CD1c-positive myeloid dendritic cell (primary cell): ENCODE measurements at regions not wholly inside any gene's neighbourhood (a gene's known extent, or its start where the extent isn't known, plus 50 kb on each side); places are given as distances from the start of the nearest gene placed in this dataset.

Experiments used
- DNase-seq: peaks from one replicate; pipeline ENCODE4 v3.0.0-alpha.2; 2016; ENCODE audit errors: extremely low spot score

DNA sequence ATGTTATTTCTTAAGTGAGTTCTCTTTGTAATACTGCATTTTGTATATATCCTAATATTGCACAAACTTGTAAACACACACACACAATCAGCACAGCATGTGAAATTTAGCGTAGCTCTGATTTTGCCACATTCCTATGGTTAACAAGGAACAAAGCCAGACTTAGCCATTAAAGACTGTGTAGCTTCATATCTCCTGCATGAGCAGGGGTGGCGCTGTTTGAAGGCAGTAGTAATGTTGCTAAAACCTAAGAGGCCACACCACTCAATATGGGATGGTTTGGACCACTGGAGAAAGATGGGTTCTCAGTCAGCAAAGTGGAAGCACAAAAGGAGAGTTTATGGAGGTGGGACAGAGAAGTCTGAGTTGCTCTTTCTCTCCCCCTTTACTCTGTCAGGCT is 61.1 kb upstream of the RND3 start:
- no peak for DNase-seq

GRCh38 chr2:150545916-150546315 is 58.4 kb upstream of the RND3 start:
- DNase-seq, result no peak

- DNase-seq, result no peak
Measured at GRCh38 chr2:150544731-150545130, 57.3 kb upstream of the RND3 start.

DNA sequence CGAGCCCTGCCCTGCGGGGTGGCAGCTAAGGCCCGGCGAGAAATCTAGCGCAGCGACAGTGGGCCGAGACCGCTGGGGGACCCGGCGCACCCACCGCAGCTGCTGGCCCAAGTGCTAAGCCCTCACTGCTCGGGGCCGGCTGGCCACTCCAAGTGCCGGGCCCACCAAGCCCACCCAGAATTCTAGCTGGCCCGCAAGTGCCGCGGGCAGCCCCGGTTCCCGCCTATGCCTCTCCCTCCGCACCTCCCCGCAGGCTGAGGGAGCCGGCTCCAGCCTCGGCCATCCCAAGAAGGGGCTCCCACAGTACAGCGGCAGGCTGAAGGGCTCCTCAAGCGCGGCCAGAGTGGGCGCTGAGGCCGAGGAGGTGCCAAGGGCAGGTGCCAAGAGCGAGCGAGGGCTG is 55.2 kb upstream of the RND3 start:
- DNase-seq, result no peak

GRCh38 chr2:150542172-150542571 is 54.7 kb upstream of the RND3 start:
- no peak for DNase-seq

- DNase-seq, result no peak
Measured at GRCh38 chr2:150538651-150539201, 51.3 kb upstream of the RND3 start.
